ENCODE measurements at regions not wholly inside any gene's neighbourhood (a gene's known extent, or its start where the extent isn't known, plus 50 kb on each side); places are given as distances from the start of the nearest gene placed in this dataset.
"Not testable (repeated sequence)": the region's sequence is repeated elsewhere in the genome, so short reads cannot be mapped to it uniquely, and the experiment has no call there.

DNA sequence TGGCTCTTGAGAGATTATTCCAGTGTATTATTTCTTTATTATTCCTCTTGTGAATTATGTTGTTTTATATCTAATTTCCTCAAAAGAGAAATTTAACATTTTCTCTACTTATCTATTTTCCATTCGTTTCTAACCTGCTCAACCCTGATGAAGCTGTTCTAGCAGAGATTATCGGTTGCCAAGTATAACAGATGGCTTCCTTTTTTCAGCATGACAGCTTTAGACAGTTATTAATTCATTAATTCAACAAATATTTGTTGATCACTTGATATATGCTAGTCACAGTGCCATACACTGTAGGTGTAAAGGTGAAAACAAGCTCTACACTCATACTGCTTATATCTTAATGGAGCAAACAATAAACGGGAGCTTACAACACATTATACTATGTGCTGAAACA is 137.9 kb upstream of the UBE2E3 start:
- H3K36me3 ChIP-seq (ENCODE audit: control insufficient read depth in 2 of 2, insufficient read depth in 2 of 2, low read length in 2 of 2) = no peaks in the 10 kb centered on the region
- no peak overlapping the region for H3K4me3 ChIP-seq (ENCODE audit: low read length in 2 of 2)
- no peaks in the 10 kb centered on the region for H3K4me1 ChIP-seq (ENCODE audit: control insufficient read depth in 2 of 2, insufficient read depth in 2 of 2, low read length in 2 of 2)
- H3K9ac ChIP-seq (ENCODE audit: low read depth in 1 of 2, low read length in 2 of 2) = no peak overlapping the region
- no peaks in the 10 kb centered on the region for H3K27me3 ChIP-seq (ENCODE audit: control insufficient read depth in 2 of 2, insufficient read depth in 2 of 2, low read length in 2 of 2)
- H3K27ac ChIP-seq (ENCODE audit: low read depth in 2 of 2, low read length in 2 of 2) = no peak overlapping the region
- no peaks in the 10 kb centered on the region for H3K9me3 ChIP-seq (ENCODE audit: control insufficient read depth in 2 of 2, low read length in 2 of 2)

DNA sequence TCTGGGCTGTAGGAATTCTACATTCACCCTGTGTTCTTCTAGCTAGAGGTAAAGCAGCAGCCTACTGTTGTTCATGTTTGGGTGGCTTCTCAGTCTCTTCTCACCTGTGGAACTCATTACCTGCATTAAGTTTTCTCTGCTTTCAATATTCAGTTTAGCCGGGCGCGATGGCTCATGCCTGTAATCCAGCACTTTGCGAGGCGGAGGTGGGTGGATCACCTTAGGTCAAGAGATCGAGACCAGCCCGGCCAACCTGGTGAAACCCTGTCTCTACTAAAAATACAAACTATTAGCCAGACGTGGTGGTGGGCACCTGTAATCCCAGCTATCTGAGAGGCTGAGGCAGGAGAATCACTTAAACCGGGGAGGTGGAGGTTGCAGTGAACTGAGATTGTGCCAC is 139.8 kb upstream of the UBE2E3 start:
- no peak overlapping the region for H3K9ac ChIP-seq (ENCODE audit: low read depth in 1 of 2, low read length in 2 of 2)
- H3K4me1 ChIP-seq (ENCODE audit: control insufficient read depth in 2 of 2, insufficient read depth in 2 of 2, low read length in 2 of 2) = no peaks in the 10 kb centered on the region
- H3K4me3 ChIP-seq (ENCODE audit: low read length in 2 of 2) = no peak overlapping the region
- no peaks in the 10 kb centered on the region for H3K9me3 ChIP-seq (ENCODE audit: control insufficient read depth in 2 of 2, low read length in 2 of 2)
- no peak overlapping the region for H3K27ac ChIP-seq (ENCODE audit: low read depth in 2 of 2, low read length in 2 of 2)
- no peaks in the 10 kb centered on the region for H3K27me3 ChIP-seq (ENCODE audit: control insufficient read depth in 2 of 2, insufficient read depth in 2 of 2, low read length in 2 of 2)
- no peaks in the 10 kb centered on the region for H3K36me3 ChIP-seq (ENCODE audit: control insufficient read depth in 2 of 2, insufficient read depth in 2 of 2, low read length in 2 of 2)

DNA sequence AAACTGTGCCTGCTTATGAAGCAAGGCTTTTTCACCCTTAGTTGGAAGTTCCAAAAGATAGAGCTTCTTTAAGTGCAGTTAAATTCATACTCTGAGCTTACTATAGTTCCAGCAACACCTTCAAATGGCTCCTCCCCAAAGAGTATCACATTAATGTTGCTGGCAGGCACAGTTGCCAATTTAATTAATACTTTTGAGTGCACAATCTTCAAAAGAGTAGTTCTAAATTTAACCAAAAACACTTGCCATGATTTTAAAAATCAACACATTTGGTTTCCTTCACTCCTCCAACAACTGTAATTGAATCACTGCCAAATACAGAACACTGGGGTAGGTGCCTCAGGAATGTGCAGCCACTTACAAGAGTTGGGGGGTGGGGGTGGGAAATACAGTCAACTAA is 150.6 kb upstream of the UBE2E3 start:
- H3K9me3 ChIP-seq (ENCODE audit: control insufficient read depth in 2 of 2, low read length in 2 of 2) = no peaks in the 10 kb centered on the region
- H3K4me1 ChIP-seq (ENCODE audit: control insufficient read depth in 2 of 2, insufficient read depth in 2 of 2, low read length in 2 of 2) = no peaks in the 10 kb centered on the region
- no peak overlapping the region for H3K9ac ChIP-seq (ENCODE audit: low read depth in 1 of 2, low read length in 2 of 2)
- H3K27me3 ChIP-seq (ENCODE audit: control insufficient read depth in 2 of 2, insufficient read depth in 2 of 2, low read length in 2 of 2) = no peaks in the 10 kb centered on the region
- no peak overlapping the region for H3K4me3 ChIP-seq (ENCODE audit: low read length in 2 of 2)
- H3K36me3 ChIP-seq (ENCODE audit: control insufficient read depth in 2 of 2, insufficient read depth in 2 of 2, low read length in 2 of 2) = no peaks in the 10 kb centered on the region
- H3K27ac ChIP-seq (ENCODE audit: low read depth in 2 of 2, low read length in 2 of 2) = no peak overlapping the region

DNA sequence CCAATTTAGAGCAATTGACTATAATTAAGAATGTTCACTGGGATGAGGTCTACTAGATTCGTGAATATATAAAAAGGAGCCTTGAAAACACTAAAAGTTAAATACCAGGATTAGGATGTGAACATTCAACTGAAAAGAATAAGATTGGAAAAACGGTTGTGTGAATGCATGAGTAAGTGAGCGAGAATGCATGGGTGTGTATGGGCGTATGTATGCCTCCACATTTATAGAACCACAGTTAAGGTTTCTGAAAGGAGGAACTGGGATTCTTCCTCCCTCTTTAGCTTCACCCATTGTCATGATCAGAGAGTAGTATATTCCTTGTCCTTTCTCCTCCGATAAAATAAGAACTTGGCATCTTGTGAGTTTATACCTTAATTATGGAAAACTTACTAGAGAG is 151.1 kb upstream of the UBE2E3 start:
- H3K27me3 ChIP-seq (ENCODE audit: control insufficient read depth in 2 of 2, insufficient read depth in 2 of 2, low read length in 2 of 2) = no peaks in the 10 kb centered on the region

DNA sequence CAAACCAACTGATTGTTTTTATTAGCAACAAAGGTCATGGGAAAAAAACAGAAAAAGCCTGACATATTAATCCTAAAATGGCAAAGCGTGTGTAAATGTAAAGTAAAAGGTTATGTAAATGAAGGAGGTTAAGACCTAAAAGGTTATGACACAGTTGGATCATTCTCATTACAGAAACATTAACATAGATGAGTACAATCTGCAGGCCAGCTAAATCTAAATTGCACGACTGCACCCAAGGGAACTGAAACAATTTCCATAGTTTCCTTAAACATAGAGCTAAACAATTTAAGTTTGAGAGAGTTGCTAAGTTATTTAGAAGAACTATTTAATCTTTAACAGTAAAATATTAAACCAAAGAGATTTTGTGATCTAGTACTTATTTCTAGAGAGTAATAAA is 151.6 kb upstream of the UBE2E3 start:
- Histone ChIP-seq H3K9me3 (ENCODE audit: control insufficient read depth in 2 of 2, low read length in 2 of 2) (no peaks in the 10 kb centered on the region), H3K36me3 (ENCODE audit: control insufficient read depth in 2 of 2, insufficient read depth in 2 of 2, low read length in 2 of 2) (no peaks in the 10 kb centered on the region), H3K9ac (ENCODE audit: low read depth in 1 of 2, low read length in 2 of 2) (no peak overlapping the region), H3K27ac (ENCODE audit: low read depth in 2 of 2, low read length in 2 of 2) (no peak overlapping the region), H3K4me3 (ENCODE audit: low read length in 2 of 2) (no peak overlapping the region), H3K27me3 (ENCODE audit: control insufficient read depth in 2 of 2, insufficient read depth in 2 of 2, low read length in 2 of 2) (no peaks in the 10 kb centered on the region), H3K4me1 (ENCODE audit: control insufficient read depth in 2 of 2, insufficient read depth in 2 of 2, low read length in 2 of 2) (no peaks in the 10 kb centered on the region)

More for the DNA sequence above, 151.1 kb upstream of the UBE2E3 start:
- no peaks in the 10 kb centered on the region for H3K9me3 ChIP-seq (ENCODE audit: control insufficient read depth in 2 of 2, low read length in 2 of 2)
- no peak overlapping the region for H3K4me3 ChIP-seq (ENCODE audit: low read length in 2 of 2)
- H3K4me1 ChIP-seq (ENCODE audit: control insufficient read depth in 2 of 2, insufficient read depth in 2 of 2, low read length in 2 of 2) = no peaks in the 10 kb centered on the region
- H3K9ac ChIP-seq (ENCODE audit: low read depth in 1 of 2, low read length in 2 of 2) = no peak overlapping the region
- H3K36me3 ChIP-seq (ENCODE audit: control insufficient read depth in 2 of 2, insufficient read depth in 2 of 2, low read length in 2 of 2) = no peaks in the 10 kb centered on the region
- no peak overlapping the region for H3K27ac ChIP-seq (ENCODE audit: low read depth in 2 of 2, low read length in 2 of 2)

DNA sequence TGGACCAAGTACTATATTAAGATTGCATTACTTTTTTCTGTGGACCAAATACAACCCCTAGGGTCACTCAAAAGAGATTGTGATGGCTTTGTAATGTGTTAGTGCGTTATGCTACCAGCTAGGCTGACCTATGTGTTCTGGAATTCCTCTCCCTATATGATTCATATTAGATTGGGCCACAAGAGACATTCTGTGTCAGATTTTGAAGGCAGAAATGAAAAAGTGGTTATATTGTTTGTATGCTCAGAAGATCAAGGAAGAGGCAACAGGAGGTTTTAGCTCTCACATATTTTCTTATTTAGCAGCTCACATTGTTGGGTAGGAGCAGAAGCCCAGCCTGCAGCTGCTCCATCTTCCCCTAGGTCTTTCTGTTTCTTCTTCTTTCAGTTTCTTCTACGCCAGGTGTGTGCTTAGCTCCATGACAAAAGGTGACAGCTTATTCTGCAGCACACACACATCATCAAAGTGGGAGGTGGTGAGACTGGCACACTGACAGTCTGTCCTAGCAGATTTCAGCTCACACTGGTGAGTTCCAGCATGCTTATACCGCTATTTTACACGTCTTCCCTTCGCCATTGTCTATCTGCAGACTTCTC is 156.8 kb upstream of the UBE2E3 start:
- no peaks in the 10 kb centered on the region for H3K36me3 ChIP-seq (ENCODE audit: control insufficient read depth in 2 of 2, insufficient read depth in 2 of 2, low read length in 2 of 2)

DNA sequence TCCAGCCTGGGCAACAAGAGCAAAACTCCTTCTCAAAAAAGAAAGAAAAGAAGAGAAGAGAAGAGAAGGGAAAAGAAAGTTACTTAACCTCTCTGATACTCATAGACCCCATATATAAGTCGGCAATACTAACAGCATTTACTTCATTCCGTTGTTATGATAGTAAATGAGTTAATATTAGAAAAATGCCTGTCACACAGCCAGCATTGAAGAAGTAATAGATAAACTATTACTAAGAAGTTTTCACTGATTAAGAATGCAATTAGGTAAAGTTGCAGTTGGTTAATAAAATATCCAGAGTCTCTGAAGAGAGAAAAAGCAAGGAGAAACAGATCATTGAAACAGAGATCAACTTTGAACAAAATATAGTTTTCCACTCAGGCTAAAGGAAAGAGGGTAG is 161.3 kb upstream of the UBE2E3 start:
- H3K4me3 ChIP-seq (ENCODE audit: low read length in 2 of 2) = no peak overlapping the region
- H3K36me3 ChIP-seq (ENCODE audit: control insufficient read depth in 2 of 2, insufficient read depth in 2 of 2, low read length in 2 of 2) = no peaks in the 10 kb centered on the region
- no peaks in the 10 kb centered on the region for H3K27me3 ChIP-seq (ENCODE audit: control insufficient read depth in 2 of 2, insufficient read depth in 2 of 2, low read length in 2 of 2)
- no peak overlapping the region for H3K9ac ChIP-seq (ENCODE audit: low read depth in 1 of 2, low read length in 2 of 2)
- no peaks in the 10 kb centered on the region for H3K9me3 ChIP-seq (ENCODE audit: control insufficient read depth in 2 of 2, low read length in 2 of 2)
- no peak overlapping the region for H3K27ac ChIP-seq (ENCODE audit: low read depth in 2 of 2, low read length in 2 of 2)
- no peaks in the 10 kb centered on the region for H3K4me1 ChIP-seq (ENCODE audit: control insufficient read depth in 2 of 2, insufficient read depth in 2 of 2, low read length in 2 of 2)

More for the DNA sequence above, 156.8 kb upstream of the UBE2E3 start:
- H3K9me3 ChIP-seq (ENCODE audit: control insufficient read depth in 2 of 2, low read length in 2 of 2) = no peaks in the 10 kb centered on the region
- H3K27ac ChIP-seq (ENCODE audit: low read depth in 2 of 2, low read length in 2 of 2) = no peak overlapping the region
- H3K4me1 ChIP-seq (ENCODE audit: control insufficient read depth in 2 of 2, insufficient read depth in 2 of 2, low read length in 2 of 2) = no peaks in the 10 kb centered on the region
- no peak overlapping the region for H3K9ac ChIP-seq (ENCODE audit: low read depth in 1 of 2, low read length in 2 of 2)
- H3K27me3 ChIP-seq (ENCODE audit: control insufficient read depth in 2 of 2, insufficient read depth in 2 of 2, low read length in 2 of 2) = no peaks in the 10 kb centered on the region
- H3K4me3 ChIP-seq (ENCODE audit: low read length in 2 of 2) = no peak overlapping the region

DNA sequence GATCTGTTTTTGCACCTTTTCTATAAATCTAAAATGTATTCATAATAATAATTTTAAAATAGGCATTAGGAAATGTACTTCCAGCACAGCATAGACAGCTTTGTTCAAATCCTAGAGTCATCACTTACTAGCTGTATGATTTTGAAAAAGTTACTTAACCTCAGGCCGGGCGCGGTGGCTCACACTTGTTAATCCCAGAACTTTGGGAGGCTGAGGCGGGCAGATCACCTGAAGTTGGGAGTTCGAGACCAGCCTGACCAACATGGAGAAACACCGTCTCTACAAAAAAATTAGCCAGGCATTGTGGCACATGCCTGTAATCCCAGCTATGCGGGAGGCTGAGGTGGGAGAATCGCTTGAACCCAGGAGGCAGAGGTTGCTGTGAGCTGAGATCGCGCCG is 161.7 kb upstream of the UBE2E3 start:
- not testable (repeated sequence) for H3K27ac ChIP-seq (ENCODE audit: low read depth in 2 of 2, low read length in 2 of 2); H3K27me3 ChIP-seq (ENCODE audit: control insufficient read depth in 2 of 2, insufficient read depth in 2 of 2, low read length in 2 of 2); H3K9ac ChIP-seq (ENCODE audit: low read depth in 1 of 2, low read length in 2 of 2); H3K36me3 ChIP-seq (ENCODE audit: control insufficient read depth in 2 of 2, insufficient read depth in 2 of 2, low read length in 2 of 2); H3K4me3 ChIP-seq (ENCODE audit: low read length in 2 of 2); H3K4me1 ChIP-seq (ENCODE audit: control insufficient read depth in 2 of 2, insufficient read depth in 2 of 2, low read length in 2 of 2); H3K9me3 ChIP-seq (ENCODE audit: control insufficient read depth in 2 of 2, low read length in 2 of 2)

DNA sequence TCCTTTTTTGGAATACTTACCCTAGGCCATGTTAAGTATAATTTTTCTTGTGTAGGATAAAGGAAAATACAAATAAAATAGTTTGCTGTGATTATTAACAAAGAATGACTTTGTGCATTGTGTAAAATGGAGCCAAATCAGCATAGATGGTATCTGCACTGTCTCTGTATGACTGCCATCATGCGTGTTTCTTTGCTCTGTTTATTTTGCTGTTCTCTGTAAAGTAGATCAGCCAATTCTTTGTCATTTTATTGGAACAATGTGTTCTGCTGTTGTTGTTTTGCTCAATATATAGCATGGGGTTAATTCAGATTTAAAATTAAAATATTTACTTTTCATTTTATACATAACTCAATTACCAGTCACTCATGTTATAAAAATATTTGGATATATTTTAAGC is 181.3 kb upstream of the UBE2E3 start:
- Histone ChIP-seq H3K4me3 (ENCODE audit: low read length in 2 of 2) (no peak overlapping the region), H3K27ac (ENCODE audit: low read depth in 2 of 2, low read length in 2 of 2) (no peak overlapping the region), H3K4me1 (ENCODE audit: control insufficient read depth in 2 of 2, insufficient read depth in 2 of 2, low read length in 2 of 2) (no peaks in the 10 kb centered on the region), H3K9me3 (ENCODE audit: control insufficient read depth in 2 of 2, low read length in 2 of 2) (no peaks in the 10 kb centered on the region), H3K27me3 (ENCODE audit: control insufficient read depth in 2 of 2, insufficient read depth in 2 of 2, low read length in 2 of 2) (no peaks in the 10 kb centered on the region), H3K9ac (ENCODE audit: low read depth in 1 of 2, low read length in 2 of 2) (no peak overlapping the region), H3K36me3 (ENCODE audit: control insufficient read depth in 2 of 2, insufficient read depth in 2 of 2, low read length in 2 of 2) (no peaks in the 10 kb centered on the region)

DNA sequence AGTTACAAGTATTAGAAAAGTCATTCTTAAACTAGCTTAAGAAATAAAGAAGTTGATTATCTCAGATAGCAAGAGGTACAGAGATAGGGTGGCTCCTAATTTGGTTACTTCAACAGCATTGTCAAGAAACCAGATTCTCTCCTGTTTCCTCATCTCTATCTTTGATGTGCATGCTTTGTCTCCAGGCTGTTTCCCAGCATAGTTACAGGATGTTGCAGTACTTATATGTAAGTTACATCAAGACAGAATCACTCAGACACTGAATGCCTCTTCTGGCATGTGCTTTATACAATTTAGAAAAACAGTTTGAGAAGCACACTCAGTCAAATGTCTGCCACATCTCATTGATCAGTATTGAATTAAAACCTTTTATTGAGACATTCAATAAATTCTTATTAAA is 189.5 kb upstream of the UBE2E3 start:
- H3K27ac ChIP-seq (ENCODE audit: low read depth in 2 of 2, low read length in 2 of 2) = no peak overlapping the region
- no peak overlapping the region for H3K4me3 ChIP-seq (ENCODE audit: low read length in 2 of 2)
- no peaks in the 10 kb centered on the region for H3K9me3 ChIP-seq (ENCODE audit: control insufficient read depth in 2 of 2, low read length in 2 of 2)
- H3K27me3 ChIP-seq (ENCODE audit: control insufficient read depth in 2 of 2, insufficient read depth in 2 of 2, low read length in 2 of 2) = no peaks in the 10 kb centered on the region
- H3K36me3 ChIP-seq (ENCODE audit: control insufficient read depth in 2 of 2, insufficient read depth in 2 of 2, low read length in 2 of 2) = no peaks in the 10 kb centered on the region
- H3K4me1 ChIP-seq (ENCODE audit: control insufficient read depth in 2 of 2, insufficient read depth in 2 of 2, low read length in 2 of 2) = no peaks in the 10 kb centered on the region
- no peak overlapping the region for H3K9ac ChIP-seq (ENCODE audit: low read depth in 1 of 2, low read length in 2 of 2)

DNA sequence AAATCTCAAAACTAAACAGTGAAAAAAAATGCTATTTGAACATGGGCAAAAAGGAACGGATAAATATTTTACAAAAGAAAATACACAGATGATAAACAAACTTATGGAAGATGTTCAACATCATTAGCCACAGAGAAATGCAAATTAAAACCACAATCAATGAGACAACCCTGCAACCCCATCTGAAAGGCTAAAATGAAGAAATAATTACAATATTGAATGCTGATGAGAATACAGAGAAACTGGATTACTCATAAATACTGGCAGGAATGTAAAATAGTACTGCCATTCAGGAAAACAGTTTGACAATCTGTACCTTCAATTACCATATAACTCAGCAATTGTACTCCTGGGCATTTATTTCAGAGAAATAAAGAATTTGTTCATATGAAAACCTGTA is 193.1 kb upstream of the UBE2E3 start:
- Histone ChIP-seq H3K27me3 (ENCODE audit: control insufficient read depth in 2 of 2, insufficient read depth in 2 of 2, low read length in 2 of 2) (no peaks in the 10 kb centered on the region), H3K36me3 (ENCODE audit: control insufficient read depth in 2 of 2, insufficient read depth in 2 of 2, low read length in 2 of 2) (no peaks in the 10 kb centered on the region), H3K4me1 (ENCODE audit: control insufficient read depth in 2 of 2, insufficient read depth in 2 of 2, low read length in 2 of 2) (no peaks in the 10 kb centered on the region), H3K9ac (ENCODE audit: low read depth in 1 of 2, low read length in 2 of 2) (no peak overlapping the region), H3K27ac (ENCODE audit: low read depth in 2 of 2, low read length in 2 of 2) (no peak overlapping the region), H3K9me3 (ENCODE audit: control insufficient read depth in 2 of 2, low read length in 2 of 2) (no peaks in the 10 kb centered on the region), H3K4me3 (ENCODE audit: low read length in 2 of 2) (no peak overlapping the region)

Data from mucosa of rectum (tissue), 2 donors.